ENCODE measurements at regions not wholly inside any gene's neighbourhood (a gene's known extent, or its start where the extent isn't known, plus 50 kb on each side); places are given as distances from the start of the nearest gene placed in this dataset.

- H3K27me3 ChIP-seq (ENCODE audit: insufficient read depth, low read length, poor library complexity, severe bottlenecking), result no peaks in the 10 kb centered on the region
These were observed 65.8 kb upstream of the LEKR1 start for GRCh38 chr3:156760333-156760732.

GRCh38 chr3:156761007-156761406 lies 65.1 kb upstream of the LEKR1 start:
- Histone ChIP-seq H3K27me3 (ENCODE audit: insufficient read depth, low read length, poor library complexity, severe bottlenecking) (no peaks in the 10 kb centered on the region), H3K9me3 (ENCODE audit: low read length) (no peaks in the 10 kb centered on the region), H3K4me1 (ENCODE audit: insufficient read depth, low read length) (no peaks in the 10 kb centered on the region), H3K27ac (ENCODE audit: low read depth, low read length) (no peak overlapping the region), H3K4me3 (ENCODE audit: low read length) (no peak overlapping the region), H3K36me3 (ENCODE audit: insufficient read depth, low read length) (no peaks in the 10 kb centered on the region)
- POLR2A ChIA-PET, result no interaction called here
- no peak for DNase-seq
- no peaks in the 10 kb centered on the region for H3K36me3 Mint-ChIP-seq
- peak overlapping the region in 1 of 8 donors; percentile 13 for H3K27ac Mint-ChIP-seq
- no peak overlapping the region for H3K4me3 Mint-ChIP-seq
- CTCF ChIA-PET, result no interaction called here
- peaks cover 0 to 6% of the 10 kb centered on the region in 2 donors for H3K27me3 Mint-ChIP-seq
- H3K4me1 Mint-ChIP-seq, result no peaks in the 10 kb centered on the region
- peaks cover 0 to 2% (median 0%) of the 10 kb centered on the region in 5 donors for H3K9me3 Mint-ChIP-seq

More at GRCh38 chr3:156760333-156760732, 65.8 kb upstream of the LEKR1 start:
- Histone ChIP-seq H3K36me3 (ENCODE audit: insufficient read depth, low read length) (no peaks in the 10 kb centered on the region), H3K9me3 (ENCODE audit: low read length) (no peaks in the 10 kb centered on the region), H3K4me1 (ENCODE audit: insufficient read depth, low read length) (no peaks in the 10 kb centered on the region), H3K4me3 (ENCODE audit: low read length) (no peak overlapping the region), H3K27ac (ENCODE audit: low read depth, low read length) (no peak overlapping the region)
- ChIA-PET CTCF (no interaction called here), POLR2A (no interaction called here)
- H3K36me3 Mint-ChIP-seq, result no peaks in the 10 kb centered on the region
- no peak overlapping the region for H3K27ac Mint-ChIP-seq
- H3K9me3 Mint-ChIP-seq, result peaks cover 0 to 2% (median 0%) of the 10 kb centered on the region in 5 donors
- H3K4me3 Mint-ChIP-seq, result no peak overlapping the region
- DNase-seq, result no peak
- peaks cover 0 to 6% of the 10 kb centered on the region in 2 donors for H3K27me3 Mint-ChIP-seq
- no peaks in the 10 kb centered on the region for H3K4me1 Mint-ChIP-seq

- no peak for DNase-seq
- no peaks in the 10 kb centered on the region for H3K4me1 Mint-ChIP-seq
- H3K27ac Mint-ChIP-seq, result no peak overlapping the region
- no peaks in the 10 kb centered on the region for H3K9me3 ChIP-seq (ENCODE audit: low read length)
- no peak overlapping the region for H3K4me3 ChIP-seq (ENCODE audit: low read length)
- H3K27ac ChIP-seq (ENCODE audit: low read depth, low read length), result no peak overlapping the region
- peaks cover 0 to 4% (median 0%) of the 10 kb centered on the region in 3 donors for H3K36me3 Mint-ChIP-seq
- H3K4me3 Mint-ChIP-seq, result no peak overlapping the region
- ChIA-PET CTCF (no interaction called here), POLR2A (no interaction called here)
- H3K36me3 ChIP-seq (ENCODE audit: insufficient read depth, low read length), result no peaks in the 10 kb centered on the region
- peaks cover 0 to 2% (median 0%) of the 10 kb centered on the region in 5 donors for H3K9me3 Mint-ChIP-seq
- H3K27me3 Mint-ChIP-seq, result peaks cover 0 to 1% of the 10 kb centered on the region in 2 donors
- H3K27me3 ChIP-seq (ENCODE audit: insufficient read depth, low read length, poor library complexity, severe bottlenecking), result no peaks in the 10 kb centered on the region
- no peaks in the 10 kb centered on the region for H3K4me1 ChIP-seq (ENCODE audit: insufficient read depth, low read length)
These were observed 64.3 kb upstream of the LEKR1 start for GRCh38 chr3:156761713-156762451.

- H3K9me3 Mint-ChIP-seq, result peaks cover 0 to 2% (median 0%) of the 10 kb centered on the region in 5 donors
- no peaks in the 10 kb centered on the region for H3K36me3 ChIP-seq (ENCODE audit: insufficient read depth, low read length)
- H3K4me3 ChIP-seq (ENCODE audit: low read length), result no peak overlapping the region
- H3K27ac ChIP-seq (ENCODE audit: low read depth, low read length), result no peak overlapping the region
- no peak overlapping the region for H3K4me3 Mint-ChIP-seq
- no peaks in the 10 kb centered on the region for H3K4me1 Mint-ChIP-seq
- CTCF ChIA-PET, result no interaction called here
- no peaks in the 10 kb centered on the region for H3K9me3 ChIP-seq (ENCODE audit: low read length)
- POLR2A ChIA-PET, result no interaction called here
- H3K36me3 Mint-ChIP-seq, result peaks cover 0 to 4% (median 0%) of the 10 kb centered on the region in 3 donors
- no peaks in the 10 kb centered on the region for H3K27me3 ChIP-seq (ENCODE audit: insufficient read depth, low read length, poor library complexity, severe bottlenecking)
- no peaks in the 10 kb centered on the region for H3K4me1 ChIP-seq (ENCODE audit: insufficient read depth, low read length)
- peak overlapping the region in 1 of 8 donors; percentile 21 for H3K27ac Mint-ChIP-seq
- H3K27me3 Mint-ChIP-seq, result no peaks in the 10 kb centered on the region
- no peak for DNase-seq
These were observed 63.4 kb upstream of the LEKR1 start for GRCh38 chr3:156762631-156763185.

- Mint-ChIP-seq H3K27me3 (no peaks in the 10 kb centered on the region), H3K27ac (no peak overlapping the region), H3K36me3 (peaks cover 0 to 4% (median 0%) of the 10 kb centered on the region in 3 donors), H3K4me3 (no peak overlapping the region), H3K4me1 (no peaks in the 10 kb centered on the region), H3K9me3 (no peaks in the 10 kb centered on the region)
- no peak overlapping the region for H3K27ac ChIP-seq (ENCODE audit: low read depth, low read length)
- CTCF ChIA-PET, result no interaction called here
- H3K4me1 ChIP-seq (ENCODE audit: insufficient read depth, low read length), result no peaks in the 10 kb centered on the region
- H3K36me3 ChIP-seq (ENCODE audit: insufficient read depth, low read length), result no peaks in the 10 kb centered on the region
- DNase-seq, result no peak
- H3K9me3 ChIP-seq (ENCODE audit: low read length), result no peaks in the 10 kb centered on the region
- H3K27me3 ChIP-seq (ENCODE audit: insufficient read depth, low read length, poor library complexity, severe bottlenecking), result no peaks in the 10 kb centered on the region
- POLR2A ChIA-PET, result no interaction called here
- H3K4me3 ChIP-seq (ENCODE audit: low read length), result no peak overlapping the region
These were observed 62.8 kb upstream of the LEKR1 start for GRCh38 chr3:156763386-156763785.

GRCh38 chr3:156763931-156764720 lies 62.0 kb upstream of the LEKR1 start:
- Mint-ChIP-seq H3K27ac (peak overlapping the region in 1 of 8 donors; percentile 44), H3K36me3 (peaks cover 0 to 4% (median 0%) of the 10 kb centered on the region in 3 donors), H3K27me3 (no peaks in the 10 kb centered on the region), H3K4me3 (no peak overlapping the region), H3K9me3 (no peaks in the 10 kb centered on the region), H3K4me1 (no peaks in the 10 kb centered on the region)
- POLR2A ChIA-PET, result no interaction called here
- Histone ChIP-seq H3K36me3 (ENCODE audit: insufficient read depth, low read length) (no peaks in the 10 kb centered on the region), H3K4me1 (ENCODE audit: insufficient read depth, low read length) (no peaks in the 10 kb centered on the region), H3K9me3 (ENCODE audit: low read length) (no peaks in the 10 kb centered on the region), H3K4me3 (ENCODE audit: low read length) (no peak overlapping the region), H3K27me3 (ENCODE audit: insufficient read depth, low read length, poor library complexity, severe bottlenecking) (no peaks in the 10 kb centered on the region), H3K27ac (ENCODE audit: low read depth, low read length) (no peak overlapping the region)
- CTCF ChIA-PET, result no interaction called here
- DNase-seq, result no peak

- peaks cover 0 to 4% (median 0%) of the 10 kb centered on the region in 3 donors for H3K36me3 Mint-ChIP-seq
- no peak overlapping the region for H3K27ac ChIP-seq (ENCODE audit: low read depth, low read length)
- H3K27me3 ChIP-seq (ENCODE audit: insufficient read depth, low read length, poor library complexity, severe bottlenecking), result no peaks in the 10 kb centered on the region
- ChIA-PET POLR2A (no interaction called here), CTCF (no interaction called here)
- H3K9me3 ChIP-seq (ENCODE audit: low read length), result no peaks in the 10 kb centered on the region
- no peaks in the 10 kb centered on the region for H3K4me1 ChIP-seq (ENCODE audit: insufficient read depth, low read length)
- H3K27me3 Mint-ChIP-seq, result peaks cover 0 to 1% of the 10 kb centered on the region in 2 donors
- H3K36me3 ChIP-seq (ENCODE audit: insufficient read depth, low read length), result no peaks in the 10 kb centered on the region
- H3K9me3 Mint-ChIP-seq, result no peaks in the 10 kb centered on the region
- no peak for DNase-seq
- H3K4me1 Mint-ChIP-seq, result no peaks in the 10 kb centered on the region
- peak overlapping the region in 1 of 8 donors; percentile 44 for H3K27ac Mint-ChIP-seq
- no peak overlapping the region for H3K4me3 ChIP-seq (ENCODE audit: low read length)
- H3K4me3 Mint-ChIP-seq, result no peak overlapping the region
These were observed 61.4 kb upstream of the LEKR1 start for GRCh38 chr3:156764751-156765150.

- no peak overlapping the region for H3K4me3 ChIP-seq (ENCODE audit: low read length)
- H3K4me1 ChIP-seq (ENCODE audit: insufficient read depth, low read length), result no peaks in the 10 kb centered on the region
- ChIA-PET POLR2A (no interaction called here), CTCF (no interaction called here)
- no peak for DNase-seq
- Mint-ChIP-seq H3K27ac (no peak overlapping the region), H3K9me3 (no peaks in the 10 kb centered on the region), H3K4me1 (no peaks in the 10 kb centered on the region), H3K27me3 (peaks cover 0 to 6% of the 10 kb centered on the region in 2 donors), H3K4me3 (no peak overlapping the region), H3K36me3 (peaks cover 0 to 13% (median 0%) of the 10 kb centered on the region in 3 donors)
- H3K27me3 ChIP-seq (ENCODE audit: insufficient read depth, low read length, poor library complexity, severe bottlenecking), result no peaks in the 10 kb centered on the region
- H3K36me3 ChIP-seq (ENCODE audit: insufficient read depth, low read length), result no peaks in the 10 kb centered on the region
- no peaks in the 10 kb centered on the region for H3K9me3 ChIP-seq (ENCODE audit: low read length)
- no peak overlapping the region for H3K27ac ChIP-seq (ENCODE audit: low read depth, low read length)
These were observed 57.8 kb upstream of the LEKR1 start for GRCh38 chr3:156768390-156768789.
